ENCODE measurements at regions not wholly inside any gene's neighbourhood (a gene's known extent, or its start where the extent isn't known, plus 50 kb on each side); places are given as distances from the start of the nearest gene placed in this dataset.
A peak's percentile ranks its signal among the peaks of the same experiment; 100 is the strongest.

GRCh38 chr5:93926831-93927620 lies 185.6 kb upstream of the POU5F2 start:
- DNase-seq = no peak

GRCh38 chr5:93925321-93925720 lies 183.9 kb upstream of the POU5F2 start:
- DNase-seq = no peak

- no peak for DNase-seq
Observed at GRCh38 chr5:93924628-93925027, 183.2 kb upstream of the POU5F2 start.

GRCh38 chr5:93922551-93922950 lies 181.2 kb upstream of the POU5F2 start:
- no peak for DNase-seq

GRCh38 chr5:93921001-93921400 lies 179.6 kb upstream of the POU5F2 start:
- no peak for DNase-seq

GRCh38 chr5:93916872-93917271 lies 175.5 kb upstream of the POU5F2 start:
- DNase-seq = no peak

- DNase-seq = peak; percentile 59
Observed at GRCh38 chr5:93915142-93915553, 173.7 kb upstream of the POU5F2 start.

GRCh38 chr5:93911609-93912008 lies 170.2 kb upstream of the POU5F2 start:
- DNase-seq = peak; percentile 66

- DNase-seq = no peak
Observed at GRCh38 chr5:93909356-93909755, 168.0 kb upstream of the POU5F2 start.

GRCh38 chr5:93904917-93905316 lies 163.5 kb upstream of the POU5F2 start:
- no peak for DNase-seq

- no peak for DNase-seq
Observed at GRCh38 chr5:93902288-93902687, 160.9 kb upstream of the POU5F2 start.

- DNase-seq = no peak
Observed at GRCh38 chr5:93899026-93899600, 157.7 kb upstream of the POU5F2 start.

- DNase-seq = peak; percentile 50
Observed at GRCh38 chr5:93894601-93895354, 153.4 kb upstream of the POU5F2 start.

GRCh38 chr5:93893075-93893474 lies 151.7 kb upstream of the POU5F2 start:
- DNase-seq = peak; percentile 51

- peak; percentile 17 for DNase-seq
Observed at GRCh38 chr5:93892481-93892880, 151.1 kb upstream of the POU5F2 start.

- peak; percentile 74 for DNase-seq
Observed at GRCh38 chr5:93891491-93892480, 150.4 kb upstream of the POU5F2 start.

GRCh38 chr5:93890657-93891056 lies 149.3 kb upstream of the POU5F2 start:
- peak; percentile 74 for DNase-seq

GRCh38 chr5:93887678-93888077 lies 146.3 kb upstream of the POU5F2 start:
- DNase-seq = no peak

GRCh38 chr5:93886917-93887361 lies 145.5 kb upstream of the POU5F2 start:
- DNase-seq = peak; percentile 39

GRCh38 chr5:93886098-93886806 lies 144.9 kb upstream of the POU5F2 start:
- DNase-seq = no peak

GRCh38 chr5:93884254-93884653 lies 142.9 kb upstream of the POU5F2 start:
- DNase-seq = no peak

GRCh38 chr5:93883459-93883858 lies 142.1 kb upstream of the POU5F2 start:
- peak; percentile 44 for DNase-seq
